ENCODE measurements at regions not wholly inside any gene's neighbourhood (a gene's known extent, or its start where the extent isn't known, plus 50 kb on each side); places are given as distances from the start of the nearest gene placed in this dataset.

DNA sequence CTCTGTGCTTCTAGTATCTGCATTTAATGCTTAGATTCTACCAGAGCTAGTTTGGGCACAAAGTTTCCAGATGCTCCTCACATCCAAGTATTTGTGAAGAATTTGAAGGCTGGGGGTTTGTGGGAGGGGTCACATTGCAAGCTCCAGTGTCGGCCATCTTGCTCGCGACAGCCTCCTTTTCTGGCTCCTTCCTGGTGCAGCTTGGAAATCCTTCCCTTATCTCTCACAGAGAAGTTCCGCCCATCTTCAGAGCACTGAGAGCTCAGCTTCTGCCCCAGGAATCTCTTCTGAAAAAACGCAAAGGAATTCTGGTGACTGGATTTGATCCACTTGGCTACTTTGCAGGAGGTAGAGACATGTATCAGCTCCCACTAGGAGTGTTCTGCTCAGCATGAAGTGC is 497.5 kb downstream of the TBC1D22A start:
- no peak for TF ChIP-seq POLR2A (IDR thresholded peaks at IDR 0.05)
- TF ChIP-seq CTCF (IDR thresholded peaks at IDR 0.05) = no peak
- TF ChIP-seq EP300 (IDR thresholded peaks at IDR 0.05) = no peak
